ENCODE measurements at regions not wholly inside any gene's neighbourhood (a gene's known extent, or its start where the extent isn't known, plus 50 kb on each side); places are given as distances from the start of the nearest gene placed in this dataset.
A peak's percentile ranks its signal among the peaks of the same experiment; 100 is the strongest.

- H3K4me3 ChIP-seq, result no peak overlapping the region
- H3K36me3 ChIP-seq, result no peaks in the 10 kb centered on the region
- DNase-seq, result no peak
- no peak overlapping the region for H3K27ac ChIP-seq (replicated peaks)
- intact Hi-C loops (cut with micrococcal nuclease), result no loop called here
- no peaks in the 10 kb centered on the region for H3K27me3 ChIP-seq (ENCODE audit: low read depth)
- TF ChIP-seq, protein P1, sequence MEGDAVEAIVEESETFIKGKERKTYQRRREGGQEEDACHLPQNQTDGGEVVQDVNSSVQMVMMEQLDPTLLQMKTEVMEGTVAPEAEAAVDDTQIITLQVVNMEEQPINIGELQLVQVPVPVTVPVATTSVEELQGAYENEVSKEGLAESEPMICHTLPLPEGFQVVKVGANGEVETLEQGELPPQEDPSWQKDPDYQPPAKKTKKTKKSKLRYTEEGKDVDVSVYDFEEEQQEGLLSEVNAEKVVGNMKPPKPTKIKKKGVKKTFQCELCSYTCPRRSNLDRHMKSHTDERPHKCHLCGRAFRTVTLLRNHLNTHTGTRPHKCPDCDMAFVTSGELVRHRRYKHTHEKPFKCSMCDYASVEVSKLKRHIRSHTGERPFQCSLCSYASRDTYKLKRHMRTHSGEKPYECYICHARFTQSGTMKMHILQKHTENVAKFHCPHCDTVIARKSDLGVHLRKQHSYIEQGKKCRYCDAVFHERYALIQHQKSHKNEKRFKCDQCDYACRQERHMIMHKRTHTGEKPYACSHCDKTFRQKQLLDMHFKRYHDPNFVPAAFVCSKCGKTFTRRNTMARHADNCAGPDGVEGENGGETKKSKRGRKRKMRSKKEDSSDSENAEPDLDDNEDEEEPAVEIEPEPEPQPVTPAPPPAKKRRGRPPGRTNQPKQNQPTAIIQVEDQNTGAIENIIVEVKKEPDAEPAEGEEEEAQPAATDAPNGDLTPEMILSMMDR (IDR thresholded peaks at IDR 0.05; ENCODE audit: borderline replicate concordance), result no peak
- peaks cover 11% of the 10 kb centered on the region for H3K4me1 ChIP-seq
- H3K9me3 ChIP-seq (replicated peaks), result no peaks in the 10 kb centered on the region
Measured at GRCh38 chr5:58275516-58275915, 184.4 kb downstream of the PLK2 start.

DNA sequence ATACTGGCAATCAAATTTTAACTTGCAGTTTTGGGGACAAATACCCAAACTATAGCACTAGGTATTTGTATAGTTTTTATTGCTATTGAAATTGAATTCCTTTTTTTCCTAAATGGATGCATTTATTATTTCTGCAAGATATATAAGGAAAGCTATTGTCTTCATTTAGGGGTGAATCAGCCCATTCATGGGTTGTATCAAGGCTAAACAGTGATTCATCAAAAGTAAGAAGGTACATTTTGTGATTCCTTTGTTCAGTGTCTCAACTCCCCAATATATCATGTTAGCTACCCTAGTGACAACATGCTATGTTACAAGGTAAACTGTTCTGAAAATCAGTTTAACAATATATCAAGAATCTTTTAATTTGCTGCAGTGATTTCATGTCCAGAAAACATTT, 185.7 kb downstream of the PLK2 start:
- Histone ChIP-seq H3K9me3 (replicated peaks) (no peaks in the 10 kb centered on the region), H3K36me3 (no peaks in the 10 kb centered on the region), H3K27ac (replicated peaks) (peak overlapping the region; percentile 43), H3K27me3 (ENCODE audit: low read depth) (no peaks in the 10 kb centered on the region), H3K4me3 (no peak overlapping the region), H3K4me1 (peaks cover 11% of the 10 kb centered on the region)
- intact Hi-C loops (cut with micrococcal nuclease), result no loop called here
- TF ChIP-seq, protein P1 (IDR thresholded peaks at IDR 0.05; ENCODE audit: borderline replicate concordance), result no peak
- no peak for DNase-seq

DNA sequence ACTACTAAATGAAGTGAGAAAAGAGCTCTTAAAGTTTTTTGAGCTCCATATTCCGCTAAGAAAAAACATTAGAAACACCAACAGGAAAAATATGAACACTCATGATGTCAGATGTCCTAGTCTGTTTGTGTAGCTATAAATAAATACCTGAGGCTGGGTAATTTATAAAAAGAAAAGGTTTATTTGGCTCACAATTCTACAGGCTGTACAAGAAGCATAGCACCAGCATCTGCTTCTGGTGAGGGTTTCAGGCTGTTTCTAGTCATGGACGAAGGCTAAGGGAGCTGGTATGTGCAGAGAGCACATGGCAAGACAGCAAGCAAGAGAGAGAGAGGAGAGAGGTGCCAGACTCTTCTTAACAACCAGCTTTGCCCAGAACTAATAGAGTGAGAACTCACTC, 186.2 kb downstream of the PLK2 start:
- intact Hi-C loops (cut with micrococcal nuclease), result no loop called here
- peak overlapping the region; percentile 43 for H3K27ac ChIP-seq (replicated peaks)
- peaks cover 11% of the 10 kb centered on the region for H3K4me1 ChIP-seq
- H3K27me3 ChIP-seq (ENCODE audit: low read depth), result no peaks in the 10 kb centered on the region
- DNase-seq, result no peak
- H3K4me3 ChIP-seq, result no peak overlapping the region
- no peaks in the 10 kb centered on the region for H3K36me3 ChIP-seq
- no peaks in the 10 kb centered on the region for H3K9me3 ChIP-seq (replicated peaks)
- TF ChIP-seq, protein P1 (IDR thresholded peaks at IDR 0.05; ENCODE audit: borderline replicate concordance), result no peak

GRCh38 chr5:58268268-58268667, 191.6 kb downstream of the PLK2 start:
- intact Hi-C loops (cut with micrococcal nuclease), result no loop called here
- Histone ChIP-seq H3K27ac (replicated peaks) (peak overlapping the region; percentile 49), H3K4me1 (peaks cover 8% of the 10 kb centered on the region), H3K36me3 (no peaks in the 10 kb centered on the region), H3K9me3 (replicated peaks) (no peaks in the 10 kb centered on the region), H3K27me3 (ENCODE audit: low read depth) (no peaks in the 10 kb centered on the region), H3K4me3 (no peak overlapping the region)
- TF ChIP-seq, protein P1 (IDR thresholded peaks at IDR 0.05; ENCODE audit: borderline replicate concordance), result no peak
- peak; percentile 20 for DNase-seq

GRCh38 chr5:58266402-58266801, 193.5 kb downstream of the PLK2 start:
- Histone ChIP-seq H3K36me3 (no peaks in the 10 kb centered on the region), H3K4me3 (no peak overlapping the region), H3K9me3 (replicated peaks) (no peaks in the 10 kb centered on the region), H3K27ac (replicated peaks) (no peak overlapping the region), H3K4me1 (peaks cover 18% of the 10 kb centered on the region), H3K27me3 (ENCODE audit: low read depth) (no peaks in the 10 kb centered on the region)
- TF ChIP-seq, protein P1 (IDR thresholded peaks at IDR 0.05; ENCODE audit: borderline replicate concordance), result no peak
- no peak for DNase-seq
- intact Hi-C loops (cut with micrococcal nuclease), result no loop called here
